Effector memory CD4-positive, alpha-beta T cell (primary cell): ENCODE measurements at regions not wholly inside any gene's neighbourhood (a gene's known extent, or its start where the extent isn't known, plus 50 kb on each side); places are given as distances from the start of the nearest gene placed in this dataset.

Experiments used
- DNase-seq, 3 donors: peaks; one replicate each; pipeline ENCODE4 v3.0.0-alpha.2; 2020
- H3K27ac ChIP-seq: 2 replicates; pipeline ENCODE4 v1.7.0; 2013; ENCODE audit warnings: mild to moderate bottlenecking, low read length, moderate library complexity; ENCODE audit not compliant: insufficient read depth, poor library complexity, severe bottlenecking
- H3K27me3 ChIP-seq: replicated peaks from 2 replicates; pipeline ENCODE4 v1.7.0; 2013; ENCODE audit warnings: mild to moderate bottlenecking, low read length; ENCODE audit not compliant: insufficient read depth, control insufficient read depth, poor library complexity, severe bottlenecking
- H3K36me3 ChIP-seq: 2 replicates; pipeline ENCODE4 v1.7.0; 2013; ENCODE audit warnings: mild to moderate bottlenecking, low read length, moderate library complexity; ENCODE audit not compliant: control insufficient read depth, insufficient read depth
- H3K4me1 ChIP-seq: 2 replicates; pipeline ENCODE4 v1.7.0; 2013; ENCODE audit warnings: low read length, mild to moderate bottlenecking; ENCODE audit not compliant: control insufficient read depth, insufficient read depth, poor library complexity, severe bottlenecking
- H3K4me3 ChIP-seq: 2 replicates; pipeline ENCODE4 v1.7.0; 2013; ENCODE audit warnings: low read length, low read depth, mild to moderate bottlenecking; ENCODE audit not compliant: insufficient read depth, poor library complexity, severe bottlenecking
- H3K9me3 ChIP-seq: 2 replicates; pipeline ENCODE4 v1.7.0; 2013; ENCODE audit warnings: mild to moderate bottlenecking, low read length, moderate library complexity; ENCODE audit not compliant: control insufficient read depth

- H3K36me3 ChIP-seq, result no peaks in the 10 kb centered on the region
- no peak for DNase-seq
- no peak overlapping the region for H3K27ac ChIP-seq
- H3K4me3 ChIP-seq, result no peak overlapping the region
- no peaks in the 10 kb centered on the region for H3K27me3 ChIP-seq
- H3K9me3 ChIP-seq, result no peaks in the 10 kb centered on the region
- H3K4me1 ChIP-seq, result no peaks in the 10 kb centered on the region
Observed at GRCh38 chr6:91497770-91498169, 910.9 kb upstream of the MAP3K7 start.

- H3K36me3 ChIP-seq, result no peaks in the 10 kb centered on the region
- no peaks in the 10 kb centered on the region for H3K9me3 ChIP-seq
- no peak overlapping the region for H3K4me3 ChIP-seq
- no peak for DNase-seq
- H3K27me3 ChIP-seq, result no peaks in the 10 kb centered on the region
- H3K4me1 ChIP-seq, result no peaks in the 10 kb centered on the region
- H3K27ac ChIP-seq, result no peak overlapping the region
Observed at GRCh38 chr6:91490671-91491301, 903.9 kb upstream of the MAP3K7 start.

GRCh38 chr6:91487696-91488392 lies 901.0 kb upstream of the MAP3K7 start:
- Histone ChIP-seq H3K27ac (no peak overlapping the region), H3K36me3 (no peaks in the 10 kb centered on the region), H3K9me3 (no peaks in the 10 kb centered on the region), H3K4me3 (no peak overlapping the region), H3K27me3 (no peaks in the 10 kb centered on the region), H3K4me1 (no peaks in the 10 kb centered on the region)
- no peak for DNase-seq

GRCh38 chr6:91486200-91486599 lies 899.3 kb upstream of the MAP3K7 start:
- Histone ChIP-seq H3K4me3 (no peak overlapping the region), H3K9me3 (no peaks in the 10 kb centered on the region), H3K27me3 (no peaks in the 10 kb centered on the region), H3K36me3 (no peaks in the 10 kb centered on the region), H3K27ac (no peak overlapping the region), H3K4me1 (no peaks in the 10 kb centered on the region)
- no peak for DNase-seq

GRCh38 chr6:91485047-91485446 lies 898.2 kb upstream of the MAP3K7 start:
- Histone ChIP-seq H3K9me3 (no peaks in the 10 kb centered on the region), H3K27me3 (no peaks in the 10 kb centered on the region), H3K4me1 (no peaks in the 10 kb centered on the region), H3K36me3 (no peaks in the 10 kb centered on the region), H3K4me3 (no peak overlapping the region), H3K27ac (no peak overlapping the region)
- no peak for DNase-seq

- Histone ChIP-seq H3K27me3 (no peaks in the 10 kb centered on the region), H3K9me3 (no peaks in the 10 kb centered on the region), H3K27ac (no peak overlapping the region), H3K36me3 (no peaks in the 10 kb centered on the region), H3K4me3 (no peak overlapping the region), H3K4me1 (no peaks in the 10 kb centered on the region)
- no peak for DNase-seq
Observed at GRCh38 chr6:91483415-91484105, 896.7 kb upstream of the MAP3K7 start.

GRCh38 chr6:91482498-91482897 lies 895.6 kb upstream of the MAP3K7 start:
- Histone ChIP-seq H3K36me3 (no peaks in the 10 kb centered on the region), H3K27me3 (no peaks in the 10 kb centered on the region), H3K4me1 (no peaks in the 10 kb centered on the region), H3K4me3 (no peak overlapping the region), H3K9me3 (no peaks in the 10 kb centered on the region), H3K27ac (no peak overlapping the region)
- DNase-seq, result no peak

- H3K4me3 ChIP-seq, result no peak overlapping the region
- H3K4me1 ChIP-seq, result no peaks in the 10 kb centered on the region
- H3K27me3 ChIP-seq, result no peaks in the 10 kb centered on the region
- H3K36me3 ChIP-seq, result no peaks in the 10 kb centered on the region
- no peak for DNase-seq
- no peak overlapping the region for H3K27ac ChIP-seq
- no peaks in the 10 kb centered on the region for H3K9me3 ChIP-seq
Observed at GRCh38 chr6:91480402-91480801, 893.5 kb upstream of the MAP3K7 start.

GRCh38 chr6:91477688-91478087 lies 890.8 kb upstream of the MAP3K7 start:
- no peaks in the 10 kb centered on the region for H3K4me1 ChIP-seq
- H3K9me3 ChIP-seq, result no peaks in the 10 kb centered on the region
- H3K27me3 ChIP-seq, result no peaks in the 10 kb centered on the region
- no peaks in the 10 kb centered on the region for H3K36me3 ChIP-seq
- no peak overlapping the region for H3K27ac ChIP-seq
- no peak overlapping the region for H3K4me3 ChIP-seq
- DNase-seq, result no peak

- Histone ChIP-seq H3K4me3 (no peak overlapping the region), H3K27ac (no peak overlapping the region), H3K9me3 (no peaks in the 10 kb centered on the region), H3K4me1 (no peaks in the 10 kb centered on the region), H3K36me3 (no peaks in the 10 kb centered on the region), H3K27me3 (no peaks in the 10 kb centered on the region)
- no peak for DNase-seq
Observed at GRCh38 chr6:91476000-91476399, 889.1 kb upstream of the MAP3K7 start.
